ENCODE measurements at regions not wholly inside any gene's neighbourhood (a gene's known extent, or its start where the extent isn't known, plus 50 kb on each side); places are given as distances from the start of the nearest gene placed in this dataset.

GRCh38 chr6:112863753-112864152, 516.6 kb downstream of the RFPL4B start:
- no peak for TF ChIP-seq TAF1 (IDR thresholded peaks at IDR 0.05; ENCODE audit: borderline replicate concordance, insufficient read depth, low read length)
- TF ChIP-seq SIN3A (IDR thresholded peaks at IDR 0.05; ENCODE audit: borderline replicate concordance, insufficient read depth, low read length): no peak
- no peak for TF ChIP-seq FOXP2 (optimal IDR thresholded peaks at IDR 0.05; ENCODE audit: borderline replicate concordance, extremely low read depth, extremely low read length, insufficient read depth)

DNA sequence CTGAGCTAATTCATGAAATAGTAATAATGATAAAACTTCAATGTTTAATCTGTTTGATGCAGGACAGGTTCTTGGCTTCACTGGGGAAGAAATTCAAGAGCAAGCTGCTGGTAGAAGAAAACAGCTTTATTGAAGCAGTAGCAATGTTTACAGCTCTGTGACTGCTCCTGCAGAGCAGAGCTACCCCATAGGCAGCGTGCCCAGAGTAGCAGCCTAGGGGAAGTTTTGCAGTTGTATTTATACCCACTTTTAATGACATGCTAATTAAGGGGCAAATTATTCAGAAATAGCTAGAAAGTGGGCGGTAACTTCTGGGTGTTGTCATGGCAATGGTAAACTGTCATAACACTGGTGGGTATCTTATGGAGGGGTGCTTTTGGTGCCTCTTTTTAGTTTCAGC, 518.0 kb downstream of the RFPL4B start:
- TF ChIP-seq FOXP2 (optimal IDR thresholded peaks at IDR 0.05; ENCODE audit: borderline replicate concordance, extremely low read depth, extremely low read length, insufficient read depth): no peak
- TF ChIP-seq, protein P1, sequence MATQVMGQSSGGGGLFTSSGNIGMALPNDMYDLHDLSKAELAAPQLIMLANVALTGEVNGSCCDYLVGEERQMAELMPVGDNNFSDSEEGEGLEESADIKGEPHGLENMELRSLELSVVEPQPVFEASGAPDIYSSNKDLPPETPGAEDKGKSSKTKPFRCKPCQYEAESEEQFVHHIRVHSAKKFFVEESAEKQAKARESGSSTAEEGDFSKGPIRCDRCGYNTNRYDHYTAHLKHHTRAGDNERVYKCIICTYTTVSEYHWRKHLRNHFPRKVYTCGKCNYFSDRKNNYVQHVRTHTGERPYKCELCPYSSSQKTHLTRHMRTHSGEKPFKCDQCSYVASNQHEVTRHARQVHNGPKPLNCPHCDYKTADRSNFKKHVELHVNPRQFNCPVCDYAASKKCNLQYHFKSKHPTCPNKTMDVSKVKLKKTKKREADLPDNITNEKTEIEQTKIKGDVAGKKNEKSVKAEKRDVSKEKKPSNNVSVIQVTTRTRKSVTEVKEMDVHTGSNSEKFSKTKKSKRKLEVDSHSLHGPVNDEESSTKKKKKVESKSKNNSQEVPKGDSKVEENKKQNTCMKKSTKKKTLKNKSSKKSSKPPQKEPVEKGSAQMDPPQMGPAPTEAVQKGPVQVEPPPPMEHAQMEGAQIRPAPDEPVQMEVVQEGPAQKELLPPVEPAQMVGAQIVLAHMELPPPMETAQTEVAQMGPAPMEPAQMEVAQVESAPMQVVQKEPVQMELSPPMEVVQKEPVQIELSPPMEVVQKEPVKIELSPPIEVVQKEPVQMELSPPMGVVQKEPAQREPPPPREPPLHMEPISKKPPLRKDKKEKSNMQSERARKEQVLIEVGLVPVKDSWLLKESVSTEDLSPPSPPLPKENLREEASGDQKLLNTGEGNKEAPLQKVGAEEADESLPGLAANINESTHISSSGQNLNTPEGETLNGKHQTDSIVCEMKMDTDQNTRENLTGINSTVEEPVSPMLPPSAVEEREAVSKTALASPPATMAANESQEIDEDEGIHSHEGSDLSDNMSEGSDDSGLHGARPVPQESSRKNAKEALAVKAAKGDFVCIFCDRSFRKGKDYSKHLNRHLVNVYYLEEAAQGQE (IDR thresholded peaks at IDR 0.05; ENCODE audit: insufficient read depth in 1 of 2, low read depth in 2 of 2, low read length in 2 of 2): no peak
- TF ChIP-seq SIN3A (IDR thresholded peaks at IDR 0.05; ENCODE audit: borderline replicate concordance, insufficient read depth, low read length): no peak
- no peak for TF ChIP-seq POLR2AphosphoS5 (IDR thresholded peaks at IDR 0.05; ENCODE audit: low read depth, low read length)
- TF ChIP-seq TAF1 (IDR thresholded peaks at IDR 0.05; ENCODE audit: borderline replicate concordance, insufficient read depth, low read length): no peak

DNA sequence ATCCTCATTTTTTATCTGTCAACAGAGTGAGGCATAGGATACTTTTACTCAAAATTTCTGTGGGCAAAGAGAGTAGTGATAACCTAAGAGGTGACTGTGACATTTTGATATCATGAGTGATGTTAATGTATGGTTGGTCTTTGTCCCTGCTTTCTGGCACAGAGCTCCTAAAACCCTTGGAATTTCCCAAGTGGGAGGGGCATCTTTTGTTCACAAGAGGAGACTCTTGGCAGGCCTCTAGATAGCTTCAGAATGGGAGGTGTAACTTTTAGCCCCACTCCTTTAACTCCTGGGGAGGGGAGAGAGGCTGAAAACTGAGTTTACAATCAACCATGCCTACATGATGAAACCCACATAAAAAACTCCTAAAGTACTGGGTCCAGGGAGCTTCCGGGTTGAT, 527.8 kb downstream of the RFPL4B start:
- no peak for TF ChIP-seq TAF1 (IDR thresholded peaks at IDR 0.05; ENCODE audit: borderline replicate concordance, insufficient read depth, low read length)
- TF ChIP-seq, protein P1 (IDR thresholded peaks at IDR 0.05; ENCODE audit: insufficient read depth in 1 of 2, low read depth in 2 of 2, low read length in 2 of 2): no peak
- TF ChIP-seq FOXP2 (optimal IDR thresholded peaks at IDR 0.05; ENCODE audit: borderline replicate concordance, extremely low read depth, extremely low read length, insufficient read depth): no peak
- no peak for TF ChIP-seq SIN3A (IDR thresholded peaks at IDR 0.05; ENCODE audit: borderline replicate concordance, insufficient read depth, low read length)
- no peak for TF ChIP-seq POLR2AphosphoS5 (IDR thresholded peaks at IDR 0.05; ENCODE audit: low read depth, low read length)

- no peak for TF ChIP-seq POLR2AphosphoS5 (IDR thresholded peaks at IDR 0.05; ENCODE audit: low read depth, low read length)
- no peak for TF ChIP-seq SIN3A (IDR thresholded peaks at IDR 0.05; ENCODE audit: borderline replicate concordance, insufficient read depth, low read length)
- TF ChIP-seq, protein P1 (IDR thresholded peaks at IDR 0.05; ENCODE audit: insufficient read depth in 1 of 2, low read depth in 2 of 2, low read length in 2 of 2): no peak
- no peak for TF ChIP-seq FOXP2 (optimal IDR thresholded peaks at IDR 0.05; ENCODE audit: borderline replicate concordance, extremely low read depth, extremely low read length, insufficient read depth)
- no peak for TF ChIP-seq TAF1 (IDR thresholded peaks at IDR 0.05; ENCODE audit: borderline replicate concordance, insufficient read depth, low read length)
Observed at GRCh38 chr6:112877134-112878100, 530.3 kb downstream of the RFPL4B start.

GRCh38 chr6:112879920-112880413, 532.8 kb downstream of the RFPL4B start:
- TF ChIP-seq SIN3A (IDR thresholded peaks at IDR 0.05; ENCODE audit: borderline replicate concordance, insufficient read depth, low read length): no peak
- no peak for TF ChIP-seq POLR2AphosphoS5 (IDR thresholded peaks at IDR 0.05; ENCODE audit: low read depth, low read length)
- TF ChIP-seq FOXP2 (optimal IDR thresholded peaks at IDR 0.05; ENCODE audit: borderline replicate concordance, extremely low read depth, extremely low read length, insufficient read depth): no peak
- TF ChIP-seq, protein P1 (IDR thresholded peaks at IDR 0.05; ENCODE audit: insufficient read depth in 1 of 2, low read depth in 2 of 2, low read length in 2 of 2): no peak
- no peak for TF ChIP-seq TAF1 (IDR thresholded peaks at IDR 0.05; ENCODE audit: borderline replicate concordance, insufficient read depth, low read length)
